UCSD-AML1 (cell line): ENCODE measurements at regions not wholly inside any gene's neighbourhood (a gene's known extent, or its start where the extent isn't known, plus 50 kb on each side); places are given as distances from the start of the nearest gene placed in this dataset.
A peak's percentile ranks its signal among the peaks of the same experiment; 100 is the strongest.

ENCODE experiments used
- DNase-seq: peaks from one replicate; lab custom pipeline; 2025; ENCODE audit not compliant: unreplicated experiment; lab: John Stamatoyannopoulos, UW

DNA sequence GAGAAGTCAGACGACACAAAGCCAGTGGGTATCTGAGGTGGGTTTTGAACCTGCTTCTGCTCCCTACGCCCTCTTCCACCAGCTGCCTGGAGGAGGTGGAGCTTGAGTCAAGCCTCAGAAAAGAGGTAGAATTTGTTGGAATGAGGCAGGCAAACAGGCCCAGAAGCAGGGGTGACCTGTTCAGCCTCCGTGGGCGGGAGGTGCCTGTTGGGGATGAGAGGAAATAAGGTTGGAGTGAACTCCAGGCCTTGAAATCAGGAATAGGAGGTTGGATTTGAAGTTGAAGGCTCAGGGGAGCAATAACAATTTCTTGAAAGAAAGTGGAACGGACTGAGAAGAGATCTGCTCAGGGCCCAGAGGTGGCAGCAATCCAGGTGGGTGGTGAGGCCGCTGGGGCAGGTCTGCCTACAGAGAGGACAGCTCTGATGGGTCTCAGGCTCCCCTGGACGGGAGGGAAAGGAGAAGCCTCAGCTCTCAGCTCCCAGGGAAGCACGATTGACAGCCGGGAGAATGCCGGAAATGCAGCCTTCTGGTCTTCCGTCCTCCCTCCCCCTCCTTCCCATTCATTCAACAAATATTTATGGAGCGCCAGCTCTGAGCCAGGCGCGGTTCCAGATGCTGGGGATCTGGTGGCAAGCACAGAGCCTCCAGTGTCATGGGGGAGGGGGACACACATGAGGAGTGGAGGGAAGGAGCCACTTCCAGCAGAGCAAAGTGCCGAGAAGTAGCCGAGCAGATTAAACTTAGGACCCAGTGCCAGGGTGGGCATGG, 61.9 kb upstream of the CIBAR2 start:
- DNase-seq: no peak

- DNase-seq: no peak
These were observed 62.8 kb upstream of the CIBAR2 start for GRCh38 chr16:85174871-85175723.

DNA sequence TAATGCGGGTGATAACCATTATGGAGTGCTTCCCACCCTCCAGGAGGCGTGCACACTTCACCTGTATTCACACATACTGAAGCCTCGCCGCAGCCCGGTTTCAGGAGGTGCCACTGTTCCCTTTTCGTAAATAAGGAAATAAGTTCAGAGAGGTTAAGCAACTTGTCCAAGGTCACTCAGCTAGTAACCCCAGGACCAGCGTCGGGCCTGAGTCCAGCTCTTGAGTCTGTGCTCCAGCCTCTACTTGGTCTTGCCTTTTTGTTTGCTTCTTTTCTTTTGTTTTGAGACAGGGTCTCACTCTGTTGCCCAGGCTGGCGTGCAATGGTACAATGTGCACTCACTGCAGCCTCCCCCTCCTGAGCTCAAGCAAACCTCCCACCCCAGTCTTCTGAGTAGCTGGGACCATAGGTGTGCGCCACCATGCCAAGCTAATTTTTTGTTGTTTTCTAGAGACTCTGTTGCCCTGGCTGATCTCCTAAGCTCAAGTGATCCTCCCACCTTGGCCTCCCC, 63.5 kb upstream of the CIBAR2 start:
- DNase-seq: no peak

- DNase-seq: peak; percentile 40
These were observed 64.5 kb upstream of the CIBAR2 start for GRCh38 chr16:85176541-85177447.

DNA sequence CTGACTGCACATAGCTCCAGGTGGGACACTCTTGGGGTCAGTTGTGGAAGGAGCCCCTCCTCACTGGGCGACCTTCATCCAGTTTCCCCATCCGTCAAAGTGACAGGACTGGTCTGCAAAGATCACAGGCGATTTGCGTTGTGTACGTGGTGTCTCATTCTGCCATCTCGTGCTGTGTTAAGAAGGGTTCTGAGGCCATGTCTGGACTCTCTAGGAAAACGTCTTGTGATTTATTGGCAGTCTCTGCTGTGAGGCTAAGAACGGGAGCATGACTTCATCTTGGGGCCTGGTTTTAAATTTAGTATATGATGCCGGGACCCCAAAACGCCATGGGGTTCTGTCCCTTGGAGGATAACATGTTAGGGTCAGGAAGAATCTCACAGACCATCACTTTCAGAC, 65.2 kb upstream of the CIBAR2 start:
- no peak for DNase-seq

DNA sequence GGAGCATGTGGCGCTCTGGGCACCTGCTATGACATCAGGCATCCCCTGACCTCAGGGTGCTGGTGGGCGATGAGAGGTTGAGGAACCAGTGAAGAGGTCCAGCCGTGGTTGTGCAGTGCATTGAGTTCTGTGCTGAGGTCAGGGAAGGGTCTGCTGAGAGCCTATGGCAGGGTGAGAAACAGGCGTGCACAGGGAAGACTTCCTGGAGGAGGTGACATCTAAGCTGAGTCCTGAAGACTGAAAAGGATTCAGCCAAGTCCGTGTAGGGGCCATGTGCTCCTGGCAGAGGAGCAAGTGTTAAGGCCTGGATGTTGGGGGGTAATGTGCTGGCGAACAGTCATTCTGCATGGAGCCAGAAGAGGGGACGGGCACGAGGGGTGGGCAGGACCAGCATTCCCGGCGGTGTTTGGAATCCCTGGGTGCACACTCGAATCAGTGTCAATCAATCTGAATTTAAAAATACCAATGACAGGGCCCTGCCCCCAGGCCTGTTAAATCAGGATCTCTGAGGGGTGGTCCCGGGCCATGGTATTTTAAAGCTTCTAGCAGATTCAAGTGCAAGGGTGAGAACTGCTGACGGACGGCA, 65.8 kb upstream of the CIBAR2 start:
- no peak for DNase-seq

DNA sequence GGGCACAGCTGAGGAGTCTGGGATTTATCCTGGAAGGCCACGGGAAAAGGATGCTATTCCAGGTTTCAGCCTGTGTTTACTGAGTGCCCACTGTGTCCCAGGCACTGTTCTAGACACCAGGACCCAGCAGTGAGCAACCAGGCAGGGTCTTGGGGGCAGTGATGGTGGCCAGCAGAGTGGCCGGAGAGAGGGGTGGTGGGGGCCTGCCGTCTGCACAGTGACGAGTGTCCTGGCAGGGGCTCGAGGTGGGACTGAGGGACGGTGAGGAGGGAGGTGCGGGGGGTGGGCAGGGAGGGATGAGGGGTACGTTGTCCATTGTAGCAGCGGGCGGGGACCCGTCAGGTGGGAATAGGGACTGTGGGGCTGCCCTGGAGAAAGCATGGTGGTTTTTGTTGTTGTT, 66.3 kb upstream of the CIBAR2 start:
- DNase-seq: no peak

- DNase-seq: no peak
These were observed 67.2 kb upstream of the CIBAR2 start for GRCh38 chr16:85179344-85180046.

GRCh38 chr16:85180047-85180826, 68.0 kb upstream of the CIBAR2 start:
- DNase-seq: no peak

- DNase-seq: no peak
These were observed 68.8 kb upstream of the CIBAR2 start for GRCh38 chr16:85180827-85181738.

GRCh38 chr16:85181739-85182129, 69.5 kb upstream of the CIBAR2 start:
- DNase-seq: no peak

GRCh38 chr16:85182286-85182685, 70.0 kb upstream of the CIBAR2 start:
- no peak for DNase-seq

DNA sequence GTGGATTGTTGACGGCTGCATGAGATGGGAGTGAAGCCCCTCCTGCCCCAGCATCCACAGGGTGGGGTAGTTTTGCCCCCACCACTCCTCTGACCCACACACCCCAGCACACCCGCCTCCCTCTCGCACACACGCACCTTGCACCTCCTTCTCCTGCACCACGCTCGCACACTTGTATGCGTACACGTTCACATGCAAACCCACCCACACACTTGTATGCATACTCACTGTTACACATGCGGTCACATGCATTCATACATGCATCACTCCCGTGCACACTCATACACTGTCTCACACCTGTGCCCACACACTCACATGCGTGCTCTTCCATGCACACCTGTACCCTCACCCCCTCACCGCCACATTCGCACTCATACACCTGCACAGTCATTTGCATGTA, 70.5 kb upstream of the CIBAR2 start:
- no peak for DNase-seq

DNA sequence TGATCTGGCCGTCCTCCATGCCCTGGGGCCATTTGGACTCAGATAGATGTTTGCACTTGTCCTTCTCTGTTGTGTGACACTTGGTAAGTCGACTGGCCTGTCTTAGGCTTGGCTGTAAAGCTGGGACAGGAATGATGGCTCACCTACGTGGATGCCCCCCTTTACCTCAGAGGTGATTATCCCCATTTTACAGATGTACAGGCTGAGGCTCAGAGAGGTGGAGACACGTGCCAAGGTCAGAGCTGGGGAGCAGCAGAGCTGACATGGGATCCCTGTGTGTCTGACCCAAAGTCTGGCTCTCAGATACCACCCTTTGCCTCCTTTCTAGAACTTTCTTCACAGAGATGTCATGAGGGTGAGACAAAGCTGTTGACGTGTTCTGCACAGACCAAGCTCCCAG, 71.3 kb upstream of the CIBAR2 start:
- DNase-seq: no peak

DNA sequence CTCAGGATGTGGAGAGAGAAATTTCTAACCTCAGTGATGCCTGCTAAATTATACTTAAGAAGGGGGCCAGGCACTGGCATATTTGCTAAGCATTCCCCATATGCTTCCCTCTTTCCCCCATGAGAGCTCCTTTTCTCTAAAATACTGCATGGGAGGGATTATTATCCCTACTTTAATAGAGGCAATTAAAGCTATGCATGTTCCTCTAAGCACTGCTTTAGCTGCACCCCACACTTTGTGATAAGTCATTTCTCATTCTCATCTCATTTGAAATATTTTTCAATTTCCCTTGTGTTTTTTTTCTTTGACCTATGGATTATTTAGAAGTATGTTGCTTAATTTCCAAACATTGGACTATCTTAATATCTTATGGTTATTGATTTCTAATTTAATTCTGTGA, 72.1 kb upstream of the CIBAR2 start:
- DNase-seq: no peak

DNA sequence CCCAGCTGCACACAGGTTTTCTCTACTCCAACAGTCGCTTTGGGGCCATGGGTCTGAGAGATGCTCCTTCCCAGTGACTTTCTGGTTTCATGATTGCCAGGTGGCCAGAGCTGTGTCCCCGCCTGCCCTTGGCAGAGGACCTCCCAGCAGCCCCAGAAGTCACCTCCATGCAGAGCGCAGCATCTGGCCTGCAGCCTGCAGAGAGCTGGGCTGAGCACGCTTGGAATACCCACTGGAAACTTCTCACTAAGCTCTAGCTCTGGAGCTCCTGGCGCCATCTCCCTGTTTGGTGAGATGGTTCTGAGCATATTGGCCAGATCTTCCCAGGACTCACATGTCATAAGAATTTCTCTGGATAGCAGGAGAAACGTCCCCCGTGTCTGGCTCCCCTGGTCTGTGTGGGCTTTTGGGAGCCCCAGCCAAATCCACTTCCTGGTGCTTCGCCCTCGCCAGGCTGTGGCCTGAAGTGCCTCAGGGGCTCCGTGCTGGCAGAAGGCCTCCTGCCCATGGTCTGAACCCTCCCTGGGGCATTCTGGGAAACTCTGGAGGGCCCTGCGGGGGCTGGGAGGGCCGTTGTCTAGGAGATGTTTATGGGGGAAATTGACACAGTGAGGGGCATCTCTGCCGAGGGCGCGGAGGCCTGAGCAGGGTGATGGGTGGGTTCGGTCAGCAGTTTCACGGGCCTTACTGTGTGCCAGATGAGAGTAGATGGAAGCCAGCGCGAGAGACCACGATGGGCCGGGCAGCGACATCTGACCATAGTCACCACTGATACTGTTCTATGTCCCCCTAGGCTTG, 73.2 kb upstream of the CIBAR2 start:
- DNase-seq: no peak

- no peak for DNase-seq
These were observed 74.7 kb upstream of the CIBAR2 start for GRCh38 chr16:85187002-85187401.

DNA sequence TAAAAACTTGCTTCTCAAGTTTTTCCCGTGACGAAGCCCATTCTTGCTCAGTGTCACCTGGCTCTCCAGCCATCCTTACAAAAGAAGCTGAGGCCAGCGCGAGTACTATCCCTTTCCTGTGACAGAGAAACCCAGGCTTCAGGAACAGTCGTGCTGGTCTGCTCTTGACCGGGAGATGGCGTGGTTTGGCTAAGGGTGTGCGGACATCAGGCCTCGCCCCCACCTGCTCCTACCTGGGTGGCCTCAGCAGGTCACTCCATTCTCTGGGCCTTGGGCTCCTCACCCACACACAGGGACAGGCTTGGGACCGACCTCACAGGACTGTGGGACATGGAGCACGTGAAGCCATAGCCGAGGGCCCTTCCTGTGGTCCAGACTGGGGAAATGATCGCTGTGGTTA, 75.2 kb upstream of the CIBAR2 start:
- no peak for DNase-seq
